Pancreas (tissue), 10 donors: ENCODE measurements at regions not wholly inside any gene's neighbourhood (a gene's known extent, or its start where the extent isn't known, plus 50 kb on each side); places are given as distances from the start of the nearest gene placed in this dataset.
A peak's percentile ranks its signal among the peaks of the same experiment; 100 is the strongest.

Experiments
- ATAC-seq, 4 donors: fragments of 200-7000 bp; cut with Tn5 transposase; one replicate each; pipeline versions ENCODE4 v1.8.0 to v1.9.1; 2020; ENCODE audit warnings: mild to moderate bottlenecking in 4 of 4, moderate library complexity in 4 of 4
- DNase-seq, 6 donors: peaks; one replicate each; pipeline ENCODE4 v3.0.0-alpha.2; 2020
- FAIRE-seq: peaks from 2 replicates; lab custom pipeline; 2012; peaks lifted over from hg19 to GRCh38; lab: Jason Lieb, UNC
- H3K27ac ChIP-seq, 4 donors: fragments of 200-600 bp; sonication (generic); 1 replicate in 3 of 4; 2 replicates in 1 of 4; pipeline versions ENCODE4 v1.5.0 to v1.8.0; 2020
- H3K27me3 ChIP-seq, 4 donors: fragments of 200-600 bp; one replicate each; pipeline ENCODE4 v1.8.0; 2021
- H3K36me3 ChIP-seq, 3 donors: fragments of 200-600 bp; sonication (generic) in 1 of 3; one replicate each; pipeline versions ENCODE4 v1.5.0 to v1.8.0; 2020 to 2021
- H3K4me1 ChIP-seq, 3 donors: fragments of 200-600 bp; one replicate each; pipeline ENCODE4 v1.8.0; 2021
- H3K4me3 ChIP-seq, 4 donors: fragments of 200-600 bp; sonication (generic) in 2 of 4; one replicate each; pipeline versions ENCODE4 v1.5.0 to v1.8.0; 2020 to 2021
- H3K9me3 ChIP-seq, 4 donors: fragments of 200-600 bp; one replicate each; pipeline ENCODE4 v1.8.0; 2021
- CTCF ChIP-seq, 4 donors: fragments of 200-600 bp; sonication (generic) in 3 of 4; IDR thresholded peaks; one replicate each; pipeline versions ENCODE4 v1.5.0 to v1.8.0; 2021; ENCODE audit warnings: antibody characterized with exemption in 4 of 4
- WGBS, 2 donors: extraction: QIAGEN DNeasy Blood & Tissue Kit; methylation state at CpG; one replicate each; pipeline ENCODE4 v1.1.7; 2013; 5-methylcytosine and 5-hydroxymethylcytosine counted together
- intact Hi-C, 3 donors: fragments of 100-400 bp; cut with DNase I; formaldehyde crosslinking; loops; one replicate each; pipeline versions ENCODE4 v1.11.1 to v1.14.2; 2022
- donor health status: healthy with polysubstance abuse.
- donor health status: DM: no; HTN: no; CAD: no; lungs with moderate emphysema.
- donor health status: DM: no; HTN: no; CAD: no.
- donor health status: control.
- donor health status: control.
- donor health status: Bipolar disorder and iron deficiency.
- donor health status: DM: yes; HTN: yes; CAD: no.
- donor health status: DM: no; HTN: no; CAD: no.
- donor health status: DM: no; HTN: no; CAD: no.
- donor health status: DM: yes; HTN: yes; CAD: no.

- H3K4me3 ChIP-seq = no peak overlapping the region
- no peaks in the 10 kb centered on the region for H3K4me1 ChIP-seq
- no peak for FAIRE-seq
- peak; percentile 73 to 89 (median 82) for ATAC-seq
- intact Hi-C loops = no loop called here
- no peak for TF ChIP-seq CTCF (IDR thresholded peaks at IDR 0.05)
- H3K36me3 ChIP-seq = no peaks in the 10 kb centered on the region
- 73 to 75% methylated on average over 3 of the region's 3 CpGs for WGBS, 2 donors
- H3K27me3 ChIP-seq = no peaks in the 10 kb centered on the region
- no peaks in the 10 kb centered on the region for H3K9me3 ChIP-seq
- DNase-seq = no peak
- H3K27ac ChIP-seq = peak overlapping the region in 2 of 4 donors; percentile 22 to 35
Observed at GRCh38 chrX:107574054-107574683, 54.1 kb upstream of the PRPS1 start.

- no peak for ATAC-seq
- Histone ChIP-seq H3K27me3 (no peaks in the 10 kb centered on the region), H3K27ac (peak overlapping the region in 2 of 4 donors; percentile 22 to 35), H3K36me3 (no peaks in the 10 kb centered on the region), H3K4me1 (no peaks in the 10 kb centered on the region), H3K4me3 (no peak overlapping the region), H3K9me3 (no peaks in the 10 kb centered on the region)
- FAIRE-seq = no peak
- no peak for DNase-seq
- no peak for TF ChIP-seq CTCF (IDR thresholded peaks at IDR 0.05)
- intact Hi-C loops = no loop called here
Observed at GRCh38 chrX:107574711-107575110, 53.6 kb upstream of the PRPS1 start.

- peak in 3 of 6 donors; percentile 21 to 50 (median 31) for DNase-seq
- H3K4me1 ChIP-seq = no peaks in the 10 kb centered on the region
- peak; percentile 55 to 81 (median 62) for ATAC-seq
- no peaks in the 10 kb centered on the region for H3K9me3 ChIP-seq
- 26 to 47% methylated on average over 3 of the region's 3 CpGs for WGBS, 2 donors
- no peaks in the 10 kb centered on the region for H3K27me3 ChIP-seq
- H3K27ac ChIP-seq = no peak overlapping the region
- H3K4me3 ChIP-seq = no peak overlapping the region
- intact Hi-C loops = no loop called here
- no peak for TF ChIP-seq CTCF (IDR thresholded peaks at IDR 0.05)
- no peaks in the 10 kb centered on the region for H3K36me3 ChIP-seq
- no peak for FAIRE-seq
Observed at GRCh38 chrX:107576392-107576791, 51.9 kb upstream of the PRPS1 start.

GRCh38 chrX:107576841-107577240 lies 51.5 kb upstream of the PRPS1 start:
- Histone ChIP-seq H3K36me3 (no peaks in the 10 kb centered on the region), H3K27ac (no peak overlapping the region), H3K9me3 (no peaks in the 10 kb centered on the region), H3K4me1 (no peaks in the 10 kb centered on the region), H3K27me3 (no peaks in the 10 kb centered on the region), H3K4me3 (no peak overlapping the region)
- TF ChIP-seq CTCF (IDR thresholded peaks at IDR 0.05) = no peak
- 44 to 69% methylated on average over 1 of the region's 1 CpG for WGBS, 2 donors
- intact Hi-C loops = no loop called here
- no peak for DNase-seq
- ATAC-seq = no peak
- FAIRE-seq = no peak

GRCh38 chrX:107577933-107578332 lies 50.4 kb upstream of the PRPS1 start:
- H3K27ac ChIP-seq = no peak overlapping the region
- no peak for FAIRE-seq
- no peak for ATAC-seq
- no peaks in the 10 kb centered on the region for H3K4me1 ChIP-seq
- no peaks in the 10 kb centered on the region for H3K36me3 ChIP-seq
- DNase-seq = no peak
- intact Hi-C loops = no loop called here
- WGBS, 2 donors = 82 to 95% methylated on average over 2 of the region's 2 CpGs
- TF ChIP-seq CTCF (IDR thresholded peaks at IDR 0.05) = no peak
- no peaks in the 10 kb centered on the region for H3K27me3 ChIP-seq
- H3K4me3 ChIP-seq = no peak overlapping the region
- no peaks in the 10 kb centered on the region for H3K9me3 ChIP-seq
